Activated CD4-positive, alpha-beta memory T cell treated with anti-CD3 and anti-CD28 coated beads for 36 hours (primary cell): ENCODE measurements at regions not wholly inside any gene's neighbourhood (a gene's known extent, or its start where the extent isn't known, plus 50 kb on each side); places are given as distances from the start of the nearest gene placed in this dataset.
"Not testable (repeated sequence)": the region's sequence is repeated elsewhere in the genome, so short reads cannot be mapped to it uniquely, and the experiment has no call there.

Source experiments
- CTCF ChIA-PET: fragments of 350-600 bp; sonication (Branson Sonifier 250); formaldehyde crosslinking; loops from one replicate; lab custom pipeline; 2021; ENCODE audit warnings: antibody characterized with exemption, inconsistent platforms; lab: Charles Lee
- POLR2A ChIA-PET: fragments of 350-600 bp; sonication (Branson Sonifier 250); formaldehyde crosslinking; loops from one replicate; lab custom pipeline; 2021; ENCODE audit warnings: antibody characterized with exemption; lab: Charles Lee
- DNase-seq: peaks from one replicate; pipeline ENCODE4 v3.0.0-alpha.2; 2020
- H3K27ac Mint-ChIP-seq: one replicate; pipeline ENCODE4 v1.8.0; 2021; ENCODE audit warnings: mixed read lengths
- H3K27me3 Mint-ChIP-seq: one replicate; pipeline ENCODE4 v1.8.0; 2021; ENCODE audit warnings: mixed read lengths
- H3K36me3 Mint-ChIP-seq: one replicate; pipeline ENCODE4 v1.8.0; 2021; ENCODE audit warnings: mixed read lengths
- H3K4me1 Mint-ChIP-seq: one replicate; pipeline ENCODE4 v1.8.0; 2021; ENCODE audit warnings: low read depth, mixed read lengths
- H3K4me3 Mint-ChIP-seq: one replicate; pipeline ENCODE4 v1.8.0; 2021; ENCODE audit warnings: mild to moderate bottlenecking, mixed read lengths
- H3K9me3 Mint-ChIP-seq: one replicate; pipeline ENCODE4 v1.8.0; 2021; ENCODE audit warnings: mixed read lengths
- intact Hi-C: fragments of 100-400 bp; cut with micrococcal nuclease; formaldehyde crosslinking; loops from one replicate; pipeline ENCODE4 v1.15.1; 2023

- H3K27me3 Mint-ChIP-seq: peaks cover 7% of the 10 kb centered on the region
- CTCF ChIA-PET: interaction anchor here (1.0 kb wide), 1 partner anchor 67 kb away, joined by 3 read pairs; no protein-coding TSS in a partner anchor
- intact Hi-C loops: no loop called here
- DNase-seq: no peak
- peaks cover 1% of the 10 kb centered on the region for H3K9me3 Mint-ChIP-seq
- H3K4me1 Mint-ChIP-seq: no peaks in the 10 kb centered on the region
- H3K36me3 Mint-ChIP-seq: no peaks in the 10 kb centered on the region
- POLR2A ChIA-PET: no interaction called here
- H3K27ac Mint-ChIP-seq: no peak overlapping the region
- no peak overlapping the region for H3K4me3 Mint-ChIP-seq
Measured at GRCh38 chr10:124322191-124322980, 96.3 kb downstream of the OAT start.

GRCh38 chr10:124321433-124322089, 97.2 kb downstream of the OAT start:
- peaks cover 1% of the 10 kb centered on the region for H3K9me3 Mint-ChIP-seq
- H3K27ac Mint-ChIP-seq: no peak overlapping the region
- peaks cover 2% of the 10 kb centered on the region for H3K27me3 Mint-ChIP-seq
- H3K4me3 Mint-ChIP-seq: no peak overlapping the region
- DNase-seq: no peak
- ChIA-PET CTCF (no interaction called here), POLR2A (no interaction called here)
- intact Hi-C loops: no loop called here
- no peaks in the 10 kb centered on the region for H3K4me1 Mint-ChIP-seq
- no peaks in the 10 kb centered on the region for H3K36me3 Mint-ChIP-seq

- no peak for DNase-seq
- Mint-ChIP-seq H3K9me3 (peaks cover 1% of the 10 kb centered on the region), H3K27ac (no peak overlapping the region), H3K36me3 (no peaks in the 10 kb centered on the region), H3K27me3 (no peaks in the 10 kb centered on the region), H3K4me1 (no peaks in the 10 kb centered on the region), H3K4me3 (no peak overlapping the region)
- intact Hi-C loops: no loop called here
- ChIA-PET CTCF (no interaction called here), POLR2A (no interaction called here)
Measured at GRCh38 chr10:124320778-124321432, 97.8 kb downstream of the OAT start.

GRCh38 chr10:124319926-124320391, 98.8 kb downstream of the OAT start:
- Mint-ChIP-seq H3K27me3 (no peaks in the 10 kb centered on the region), H3K4me1 (no peaks in the 10 kb centered on the region), H3K9me3 (peaks cover 1% of the 10 kb centered on the region), H3K36me3 (no peaks in the 10 kb centered on the region), H3K27ac (no peak overlapping the region), H3K4me3 (no peak overlapping the region)
- POLR2A ChIA-PET: no interaction called here
- DNase-seq: no peak
- intact Hi-C loops: no loop called here
- CTCF ChIA-PET: no interaction called here

- H3K4me3 Mint-ChIP-seq: not testable (repeated sequence)
Measured at GRCh38 chr10:124319520-124319919, 99.2 kb downstream of the OAT start.

GRCh38 chr10:124318811-124319210, 99.9 kb downstream of the OAT start:
- ChIA-PET CTCF (no interaction called here), POLR2A (no interaction called here)
- H3K9me3 Mint-ChIP-seq: peaks cover 4% of the 10 kb centered on the region
- no peaks in the 10 kb centered on the region for H3K36me3 Mint-ChIP-seq
- H3K4me3 Mint-ChIP-seq: no peak overlapping the region
- intact Hi-C loops: no loop called here
- no peak for DNase-seq
- no peaks in the 10 kb centered on the region for H3K4me1 Mint-ChIP-seq
- peaks cover 2% of the 10 kb centered on the region for H3K27me3 Mint-ChIP-seq
- H3K27ac Mint-ChIP-seq: no peak overlapping the region

More at GRCh38 chr10:124319520-124319919, 99.2 kb downstream of the OAT start:
- H3K9me3 Mint-ChIP-seq, intact Hi-C loops, CTCF ChIA-PET, H3K27ac Mint-ChIP-seq, DNase-seq, H3K36me3 Mint-ChIP-seq, H3K27me3 Mint-ChIP-seq, H3K4me1 Mint-ChIP-seq, POLR2A ChIA-PET: not testable (repeated sequence)

GRCh38 chr10:124318076-124318475, 100.6 kb downstream of the OAT start:
- Mint-ChIP-seq H3K27me3 (peaks cover 2% of the 10 kb centered on the region), H3K36me3 (no peaks in the 10 kb centered on the region), H3K4me3 (no peak overlapping the region), H3K27ac (no peak overlapping the region), H3K9me3 (peaks cover 4% of the 10 kb centered on the region), H3K4me1 (no peaks in the 10 kb centered on the region)
- DNase-seq: no peak
- intact Hi-C loops: no loop called here
- CTCF ChIA-PET: no interaction called here
- POLR2A ChIA-PET: no interaction called here

- DNase-seq: no peak
- Mint-ChIP-seq H3K4me3 (no peak overlapping the region), H3K9me3 (peaks cover 4% of the 10 kb centered on the region), H3K27ac (no peak overlapping the region), H3K27me3 (peaks cover 2% of the 10 kb centered on the region), H3K4me1 (no peaks in the 10 kb centered on the region), H3K36me3 (no peaks in the 10 kb centered on the region)
- ChIA-PET POLR2A (no interaction called here), CTCF (interaction anchor here (1.8 kb wide), 1 partner anchor 73 kb away, joined by 4 read pairs; no protein-coding TSS in a partner anchor)
- intact Hi-C loops: no loop called here
Measured at GRCh38 chr10:124316326-124316725, 102.4 kb downstream of the OAT start.

- DNase-seq: no peak
- H3K27ac Mint-ChIP-seq: no peak overlapping the region
- H3K9me3 Mint-ChIP-seq: peaks cover 4% of the 10 kb centered on the region
- H3K4me3 Mint-ChIP-seq: no peak overlapping the region
- ChIA-PET CTCF (interaction anchor here (1.8 kb wide), 1 partner anchor 73 kb away, joined by 4 read pairs; no protein-coding TSS in a partner anchor), POLR2A (no interaction called here)
- no peaks in the 10 kb centered on the region for H3K36me3 Mint-ChIP-seq
- H3K4me1 Mint-ChIP-seq: no peaks in the 10 kb centered on the region
- H3K27me3 Mint-ChIP-seq: peaks cover 2% of the 10 kb centered on the region
- intact Hi-C loops: no loop called here
Measured at GRCh38 chr10:124315591-124316270, 103.0 kb downstream of the OAT start.

GRCh38 chr10:124313374-124313773, 105.3 kb downstream of the OAT start:
- peaks cover 3% of the 10 kb centered on the region for H3K27me3 Mint-ChIP-seq
- no peak overlapping the region for H3K4me3 Mint-ChIP-seq
- no peaks in the 10 kb centered on the region for H3K4me1 Mint-ChIP-seq
- H3K36me3 Mint-ChIP-seq: no peaks in the 10 kb centered on the region
- POLR2A ChIA-PET: no interaction called here
- DNase-seq: no peak
- CTCF ChIA-PET: no interaction called here
- H3K27ac Mint-ChIP-seq: no peak overlapping the region
- H3K9me3 Mint-ChIP-seq: peaks cover 3% of the 10 kb centered on the region
- intact Hi-C loops: no loop called here

- intact Hi-C loops: no loop called here
- ChIA-PET POLR2A (no interaction called here), CTCF (no interaction called here)
- Mint-ChIP-seq H3K4me1 (no peaks in the 10 kb centered on the region), H3K36me3 (no peaks in the 10 kb centered on the region), H3K27ac (no peak overlapping the region), H3K9me3 (no peaks in the 10 kb centered on the region), H3K4me3 (no peak overlapping the region), H3K27me3 (peaks cover 1% of the 10 kb centered on the region)
- peak; percentile 1 for DNase-seq
Measured at GRCh38 chr10:124308811-124309210, 109.9 kb downstream of the OAT start.
